ENCODE measurements at regions not wholly inside any gene's neighbourhood (a gene's known extent, or its start where the extent isn't known, plus 50 kb on each side); places are given as distances from the start of the nearest gene placed in this dataset.

DNA sequence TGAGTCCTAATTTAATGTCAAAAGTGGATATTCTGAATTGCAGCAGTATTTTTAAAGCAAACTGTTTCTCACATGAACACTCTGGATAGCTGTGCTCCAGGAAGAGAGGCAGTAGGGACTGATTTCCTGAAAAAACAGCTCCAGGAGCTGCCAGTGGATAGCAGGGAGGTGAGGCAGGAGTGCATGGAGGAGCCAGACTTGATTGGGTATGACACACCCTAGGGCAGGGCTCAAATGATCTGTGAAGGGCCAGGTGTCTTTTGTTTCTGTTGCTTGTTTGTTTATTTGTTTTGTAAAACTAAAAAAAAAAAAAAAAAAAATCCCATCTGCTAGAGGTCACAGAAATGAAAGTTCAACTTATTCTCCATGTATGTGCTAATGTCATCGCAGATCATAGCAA is 83.4 kb downstream of the ADRB2 start:
- Histone ChIP-seq H3K18ac (ENCODE audit: low read depth, low read length) (peak overlapping the region; percentile 39; the same call in 1 of the 2 replicates), H3K4me2 (ENCODE audit: low read depth, low read length) (no peak overlapping the region), H3K9me3 (ENCODE audit: control insufficient read depth, insufficient read depth, low read length) (no peaks in the 10 kb centered on the region), H4K20me1 (ENCODE audit: insufficient read depth, low read length) (no peaks in the 10 kb centered on the region), H3K14ac (replicated peaks; ENCODE audit: low read depth, low read length) (peak overlapping the region; percentile 95), H3K27me3 (ENCODE audit: control insufficient read depth, insufficient read depth, low read length) (no peaks in the 10 kb centered on the region), H3K9ac (ENCODE audit: low read depth, low read length) (no peak overlapping the region), H3K27ac (ENCODE audit: insufficient read depth, low read length) (0 out of 2 replicates have a peak overlapping the region, but pooled peaks have one; percentile 27), H3K79me1 (ENCODE audit: low read depth in 1 of 2, low read length in 2 of 2) (peaks cover 0 to 18% of the 10 kb centered on the region in 2 experiments; a peak in 1 of 4 replicates), H2AK9ac (replicated peaks; ENCODE audit: low read depth, low read length, poor library complexity) (no peak overlapping the region), H4K5ac (ENCODE audit: low read depth, low read length) (no peak overlapping the region; the same call in 1 of the 2 replicates), H2AK5ac (ENCODE audit: low read depth, low read length) (peak overlapping the region; percentile 81), H3K23ac (ENCODE audit: low read depth, low read length) (peak overlapping the region; percentile 44; the same call in 1 of the 2 replicates), H3K4me1 (ENCODE audit: control insufficient read depth, insufficient read depth, low read length) (peaks cover 38% of the 10 kb centered on the region), H2BK5ac (ENCODE audit: low read depth, low read length, poor library complexity, severe bottlenecking) (peak overlapping the region; percentile 69), H2AFZ (replicated peaks; ENCODE audit: low read length, poor library complexity) (no peak overlapping the region), H4K8ac (ENCODE audit: low read depth in 2 of 2, low read length in 2 of 2) (peak overlapping the region; percentile 5 to 88; a peak in 3 of 4 replicates), H4K91ac (ENCODE audit: insufficient read depth, low read depth, low read length) (peak overlapping the region; percentile 89), H3K4ac (ENCODE audit: low read depth, low read length) (peak overlapping the region; percentile 91), H3K4me3 (ENCODE audit: insufficient read depth, low read depth, low read length) (no peak overlapping the region), H3K36me3 (ENCODE audit: control insufficient read depth, insufficient read depth, low read length) (no peaks in the 10 kb centered on the region), H2BK120ac (ENCODE audit: low read depth, low read length) (peak overlapping the region; percentile 94), H3K56ac (ENCODE audit: extremely low read depth, insufficient read depth, low read length) (no peak overlapping the region), H2BK20ac (ENCODE audit: low read depth, low read length) (peak overlapping the region; percentile 90), H3K9me1 (ENCODE audit: insufficient read depth, low read length) (peaks cover 45% of the 10 kb centered on the region), H2BK15ac (ENCODE audit: low read depth, low read length) (peak overlapping the region; percentile 52; the same call in 2 of the 3 replicates)
- BruUV-seq (replicated peaks): no TSS peak
- POLR2A ChIA-PET (ENCODE audit: unreplicated experiment): no interaction called here
- dilution Hi-C loops (cut with HindIII; ENCODE audit: low sequenced_read_pairs, unreplicated experiment): no loop called here
- CTCF ChIA-PET: no interaction called here
- 100% methylated on average over 1 of the region's 1 CpG; no CpG with 5 or more reads in 1 of the 2 experiments for WGBS, 2 experiments (ENCODE audit: extremely low coverage in 2 of 2, insufficient read length in 1 of 2)
- intact Hi-C loops (cut with micrococcal nuclease): loop anchor here (5.0 kb wide), 3 partner anchors 82 to 203 kb away; partner anchors contain the start of gene ADRB2
- in situ Hi-C loops (cut with MboI; ENCODE audit: low sequenced_read_pairs): no loop called here
- DNase-seq: no peak
- TF ChIP-seq SMC3 (IDR thresholded peaks at IDR 0.05; ENCODE audit: low read depth, low read length) (no peak), MAZ (IDR thresholded peaks at IDR 0.05; ENCODE audit: borderline replicate concordance, low read depth, low read length) (no peak), CHD1 (IDR thresholded peaks at IDR 0.05; ENCODE audit: low read depth, low read length) (no peak), MXI1 (IDR thresholded peaks at IDR 0.05; ENCODE audit: borderline replicate concordance, low read depth, low read length) (no peak), BHLHE40 (IDR thresholded peaks at IDR 0.05; ENCODE audit: low read depth, low read length) (no peak), POLR2A (IDR thresholded peaks at IDR 0.05; ENCODE audit: low read depth, low read length) (no peak), NFE2L2 (IDR thresholded peaks at IDR 0.05; ENCODE audit: low read depth, low read length) (no peak)
- TF ChIP-seq, protein P1, sequence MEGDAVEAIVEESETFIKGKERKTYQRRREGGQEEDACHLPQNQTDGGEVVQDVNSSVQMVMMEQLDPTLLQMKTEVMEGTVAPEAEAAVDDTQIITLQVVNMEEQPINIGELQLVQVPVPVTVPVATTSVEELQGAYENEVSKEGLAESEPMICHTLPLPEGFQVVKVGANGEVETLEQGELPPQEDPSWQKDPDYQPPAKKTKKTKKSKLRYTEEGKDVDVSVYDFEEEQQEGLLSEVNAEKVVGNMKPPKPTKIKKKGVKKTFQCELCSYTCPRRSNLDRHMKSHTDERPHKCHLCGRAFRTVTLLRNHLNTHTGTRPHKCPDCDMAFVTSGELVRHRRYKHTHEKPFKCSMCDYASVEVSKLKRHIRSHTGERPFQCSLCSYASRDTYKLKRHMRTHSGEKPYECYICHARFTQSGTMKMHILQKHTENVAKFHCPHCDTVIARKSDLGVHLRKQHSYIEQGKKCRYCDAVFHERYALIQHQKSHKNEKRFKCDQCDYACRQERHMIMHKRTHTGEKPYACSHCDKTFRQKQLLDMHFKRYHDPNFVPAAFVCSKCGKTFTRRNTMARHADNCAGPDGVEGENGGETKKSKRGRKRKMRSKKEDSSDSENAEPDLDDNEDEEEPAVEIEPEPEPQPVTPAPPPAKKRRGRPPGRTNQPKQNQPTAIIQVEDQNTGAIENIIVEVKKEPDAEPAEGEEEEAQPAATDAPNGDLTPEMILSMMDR (conservative IDR thresholded peaks at IDR 0.05; ENCODE audit: low read depth, low read length): no peak
- TF ChIP-seq, protein P2, sequence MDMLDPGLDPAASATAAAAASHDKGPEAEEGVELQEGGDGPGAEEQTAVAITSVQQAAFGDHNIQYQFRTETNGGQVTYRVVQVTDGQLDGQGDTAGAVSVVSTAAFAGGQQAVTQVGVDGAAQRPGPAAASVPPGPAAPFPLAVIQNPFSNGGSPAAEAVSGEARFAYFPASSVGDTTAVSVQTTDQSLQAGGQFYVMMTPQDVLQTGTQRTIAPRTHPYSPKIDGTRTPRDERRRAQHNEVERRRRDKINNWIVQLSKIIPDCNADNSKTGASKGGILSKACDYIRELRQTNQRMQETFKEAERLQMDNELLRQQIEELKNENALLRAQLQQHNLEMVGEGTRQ (IDR thresholded peaks at IDR 0.05; ENCODE audit: low read depth, low read length): no peak
- TF ChIP-seq, protein P3, sequence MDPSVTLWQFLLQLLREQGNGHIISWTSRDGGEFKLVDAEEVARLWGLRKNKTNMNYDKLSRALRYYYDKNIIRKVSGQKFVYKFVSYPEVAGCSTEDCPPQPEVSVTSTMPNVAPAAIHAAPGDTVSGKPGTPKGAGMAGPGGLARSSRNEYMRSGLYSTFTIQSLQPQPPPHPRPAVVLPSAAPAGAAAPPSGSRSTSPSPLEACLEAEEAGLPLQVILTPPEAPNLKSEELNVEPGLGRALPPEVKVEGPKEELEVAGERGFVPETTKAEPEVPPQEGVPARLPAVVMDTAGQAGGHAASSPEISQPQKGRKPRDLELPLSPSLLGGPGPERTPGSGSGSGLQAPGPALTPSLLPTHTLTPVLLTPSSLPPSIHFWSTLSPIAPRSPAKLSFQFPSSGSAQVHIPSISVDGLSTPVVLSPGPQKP (IDR thresholded peaks at IDR 0.05; ENCODE audit: borderline replicate concordance, low read depth, low read length): no peak
- no peak for ATAC-seq (ENCODE audit: low read depth)

All from IMR-90 (cell line).